Amniotic epithelial cell (primary cell): ENCODE measurements at regions not wholly inside any gene's neighbourhood (a gene's known extent, or its start where the extent isn't known, plus 50 kb on each side); places are given as distances from the start of the nearest gene placed in this dataset.
"Not testable (repeated sequence)": the region's sequence is repeated elsewhere in the genome, so short reads cannot be mapped to it uniquely, and the experiment has no call there.

Experiments used
- DNase-seq: peaks from one replicate; pipeline ENCODE4 v3.0.0-alpha.2; 2010; ENCODE audit warnings: low read depth

DNA sequence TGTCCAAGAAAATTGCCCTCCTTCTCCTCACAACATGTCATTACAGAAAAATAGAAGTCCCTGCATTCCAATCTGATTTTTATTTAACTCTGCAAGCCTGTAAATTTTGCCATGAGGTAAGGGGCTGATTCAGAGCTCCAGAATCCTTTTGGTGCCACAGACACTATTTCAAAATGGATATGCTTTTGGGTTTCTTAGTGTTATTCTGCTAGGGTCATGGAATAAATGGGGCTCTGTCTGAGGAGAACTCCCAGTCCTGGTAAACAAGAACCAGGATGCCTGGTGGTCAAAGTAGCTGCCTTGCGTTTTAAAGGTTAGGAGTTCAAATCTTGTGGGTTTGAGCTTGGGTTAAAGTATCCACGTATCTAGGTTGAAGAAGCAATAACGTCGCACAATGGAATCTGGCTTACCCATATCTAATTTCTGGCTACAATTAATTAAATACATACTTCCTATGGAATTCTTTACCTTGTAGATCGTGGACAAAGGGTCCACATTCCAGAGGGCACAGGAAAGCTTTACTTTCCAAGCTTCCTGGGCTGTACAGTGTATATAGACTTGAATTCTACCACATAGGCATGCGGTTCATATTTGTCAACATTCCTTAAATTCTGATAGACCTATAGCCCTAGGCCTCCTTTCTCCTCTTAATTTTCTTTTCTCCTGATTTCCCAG, 98.0 kb upstream of the CDC42BPA start:
- DNase-seq, result peak; percentile 79

DNA sequence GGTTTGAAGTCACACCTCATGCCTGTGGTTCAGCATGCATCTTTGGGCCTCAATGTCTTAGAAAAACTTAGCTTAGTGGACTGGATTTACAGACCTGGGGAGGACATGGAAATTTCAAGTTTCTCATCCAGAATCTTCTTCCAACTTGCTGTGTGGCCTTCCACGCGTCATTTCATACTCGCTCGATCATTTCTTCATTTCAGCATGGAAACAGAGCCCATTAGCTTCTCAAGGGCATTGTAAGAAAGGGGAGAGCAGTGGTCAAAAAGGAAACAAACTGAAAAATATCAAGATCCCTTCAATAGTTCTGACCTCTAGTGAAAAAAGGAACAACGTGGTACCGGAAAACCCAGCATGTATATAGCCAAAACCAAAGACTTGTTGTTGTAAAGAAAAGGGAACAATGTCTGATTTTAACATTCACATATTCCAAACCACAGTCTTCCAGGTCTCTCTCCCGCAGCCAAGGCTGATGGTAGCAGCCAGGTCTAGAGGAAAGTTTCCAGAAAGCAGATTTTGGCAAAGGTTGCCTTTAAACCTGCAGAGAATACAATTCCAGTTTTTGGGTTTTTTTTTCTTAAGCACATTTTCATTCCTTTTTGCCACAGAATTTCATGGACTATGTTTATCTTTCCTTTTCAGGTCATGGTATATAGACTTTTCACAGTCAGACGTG, 97.0 kb upstream of the CDC42BPA start:
- DNase-seq, result no peak

GRCh38 chr1:227411066-227411465, 92.8 kb upstream of the CDC42BPA start:
- peak; percentile 83 for DNase-seq

- DNase-seq, result not testable (repeated sequence)
Observed at GRCh38 chr1:227406332-227406731, 88.0 kb upstream of the CDC42BPA start.

GRCh38 chr1:227403535-227403934, 85.2 kb upstream of the CDC42BPA start:
- DNase-seq, result no peak

DNA sequence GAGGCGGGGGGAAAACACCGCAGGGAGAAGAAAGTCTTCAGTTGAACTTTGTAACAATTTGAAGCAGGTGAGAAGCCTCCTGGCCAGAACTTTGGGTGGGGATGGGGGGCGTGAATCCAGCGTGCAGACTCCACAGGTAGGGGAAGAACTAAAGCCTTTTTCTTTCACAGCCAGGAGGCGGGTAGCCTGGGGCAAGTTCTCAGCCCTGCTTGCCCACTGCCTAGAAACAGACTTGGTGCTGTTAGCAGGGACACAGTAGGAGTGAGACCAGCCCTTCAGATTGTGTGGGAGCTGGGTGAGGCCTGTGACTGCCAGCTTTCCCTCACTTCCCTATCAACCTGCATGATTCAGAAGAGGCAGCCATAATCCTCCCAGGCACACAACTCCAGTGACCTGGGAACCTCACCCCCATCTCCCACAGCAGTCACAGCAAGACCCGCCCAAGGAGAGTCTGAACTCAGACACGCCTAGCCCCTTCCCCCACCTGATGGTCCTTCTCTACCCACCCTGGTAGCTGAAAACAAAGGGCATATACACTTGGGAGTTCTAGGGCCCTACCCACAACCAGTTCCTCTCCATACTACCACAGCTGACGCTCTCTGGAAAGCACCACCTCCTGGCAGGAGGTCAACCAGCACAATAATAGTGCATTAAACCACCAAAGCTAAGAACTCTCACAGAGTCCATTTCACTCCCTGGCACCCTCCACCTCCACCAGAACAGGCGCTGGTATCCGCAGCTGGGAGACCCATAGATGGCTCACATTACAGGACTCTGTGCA, 83.5 kb upstream of the CDC42BPA start:
- DNase-seq, result no peak

- no peak for DNase-seq
Observed at GRCh38 chr1:227399152-227399730, 80.9 kb upstream of the CDC42BPA start.

DNA sequence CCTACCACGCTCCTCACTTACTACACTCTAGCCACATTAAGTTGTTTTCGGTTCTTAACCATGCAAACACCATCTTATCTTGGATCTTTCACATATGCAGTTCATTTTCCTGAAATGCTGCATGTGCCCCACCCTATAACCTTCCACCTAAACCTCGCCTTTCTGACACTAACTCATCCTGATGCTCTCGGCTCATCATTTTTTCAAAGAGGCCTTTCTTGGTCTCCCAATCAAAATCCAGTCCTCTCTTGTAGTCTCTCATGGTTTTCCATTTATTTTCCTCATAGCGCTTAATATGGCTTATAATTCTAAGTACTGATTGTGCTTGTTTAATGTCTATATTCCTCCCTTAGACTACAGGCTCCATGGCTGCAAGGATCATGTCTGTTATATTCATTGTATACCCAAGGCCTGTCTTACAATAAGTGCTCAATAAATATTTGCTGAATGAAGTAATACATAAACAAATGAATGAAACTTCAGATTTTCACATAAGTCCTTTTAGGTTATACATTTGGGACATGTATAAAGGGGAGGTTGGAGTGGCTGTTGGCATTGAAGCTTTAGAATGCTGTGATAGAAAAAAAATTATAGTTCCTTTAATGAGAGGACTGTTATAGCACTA, 79.2 kb upstream of the CDC42BPA start:
- DNase-seq, result no peak

- DNase-seq, result peak; percentile 95
Observed at GRCh38 chr1:227396539-227397353, 78.5 kb upstream of the CDC42BPA start.

DNA sequence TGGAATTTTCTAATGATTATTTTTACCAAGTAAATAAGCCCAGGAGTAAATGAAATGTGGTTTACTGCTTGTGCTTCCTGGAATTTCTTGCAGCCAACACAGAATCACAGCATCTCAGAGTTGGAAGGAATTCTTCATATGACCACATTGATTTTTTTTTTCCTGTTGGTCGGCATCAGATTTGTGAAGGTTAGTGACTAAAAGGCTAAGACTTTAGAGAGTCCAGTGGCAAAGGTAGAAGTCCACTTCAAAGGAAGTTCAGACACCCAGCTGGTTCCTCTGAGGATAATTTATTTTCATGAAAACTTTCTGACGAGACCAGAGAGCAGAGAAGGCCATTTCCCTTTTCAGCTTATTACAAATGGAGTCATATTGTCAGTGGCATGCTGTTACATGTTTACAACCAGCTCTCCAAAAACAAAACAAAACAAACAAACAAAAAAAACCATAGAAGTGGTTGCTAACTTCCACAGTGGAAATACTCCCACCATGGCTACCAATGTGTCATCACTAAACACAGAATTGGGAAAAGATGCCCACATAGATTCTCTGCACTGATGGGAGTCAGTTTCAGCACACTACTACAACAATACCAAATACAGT, 77.2 kb upstream of the CDC42BPA start:
- peak; percentile 76 for DNase-seq

- DNase-seq, result no peak
Observed at GRCh38 chr1:227392984-227393764, 74.9 kb upstream of the CDC42BPA start.

GRCh38 chr1:227391879-227392278, 73.6 kb upstream of the CDC42BPA start:
- DNase-seq, result no peak

DNA sequence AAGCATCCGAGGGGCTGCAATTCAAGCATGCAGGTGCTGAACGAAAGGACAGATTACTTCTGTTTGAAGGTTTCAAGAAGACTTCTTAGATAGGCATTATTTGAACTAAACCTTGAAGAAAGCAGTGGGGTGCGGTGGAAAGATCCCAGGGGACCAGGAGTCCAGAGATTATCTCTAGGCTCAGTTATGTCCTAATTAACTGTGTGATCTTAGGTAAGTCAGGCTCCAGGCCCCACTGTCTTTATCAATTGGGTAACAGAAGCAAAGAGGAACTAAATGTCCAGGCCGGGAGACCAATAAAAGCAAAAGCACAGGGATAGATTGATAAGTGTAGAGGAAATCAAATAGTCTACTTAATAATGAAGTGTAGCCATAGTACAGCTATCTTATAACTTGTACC, 72.9 kb upstream of the CDC42BPA start:
- no peak for DNase-seq

- peak; percentile 59 for DNase-seq
Observed at GRCh38 chr1:227390525-227390924, 72.2 kb upstream of the CDC42BPA start.

GRCh38 chr1:227388214-227389168, 70.2 kb upstream of the CDC42BPA start:
- DNase-seq, result no peak

GRCh38 chr1:227379555-227379892, 61.2 kb upstream of the CDC42BPA start:
- no peak for DNase-seq

DNA sequence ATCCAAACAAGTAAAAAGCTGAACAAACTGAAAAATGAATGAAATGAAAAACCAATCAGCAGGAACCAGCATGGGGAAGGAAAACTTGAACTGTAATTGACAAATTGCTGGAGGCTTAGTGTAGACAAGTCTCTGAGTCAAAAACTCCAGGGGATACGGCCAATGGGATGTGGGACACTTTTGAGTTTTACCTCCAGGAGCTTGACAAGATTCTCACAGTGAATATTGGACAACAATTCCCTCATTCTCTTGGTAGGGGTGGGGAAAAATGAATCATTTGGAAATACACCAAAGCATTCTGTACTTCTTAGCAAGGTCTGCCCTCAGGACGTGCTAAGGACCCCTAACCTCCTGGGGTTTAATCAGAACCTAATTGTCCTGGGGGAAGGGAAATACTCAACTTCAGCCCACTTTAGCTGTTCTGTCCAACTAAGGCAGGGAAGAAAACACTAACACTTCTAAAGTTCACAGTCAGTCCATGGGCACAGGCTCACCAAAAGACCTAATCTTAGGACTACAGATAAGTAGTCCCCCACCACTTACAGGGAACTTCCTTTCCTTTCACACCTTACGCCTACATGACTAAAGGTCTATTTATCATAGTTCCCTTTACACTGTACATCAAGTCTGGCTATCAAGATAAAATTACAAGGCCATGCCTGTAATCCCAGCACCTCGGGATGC, 60.7 kb upstream of the CDC42BPA start:
- no peak for DNase-seq

GRCh38 chr1:227378181-227378580, 59.9 kb upstream of the CDC42BPA start:
- no peak for DNase-seq
